Gastrocnemius medialis (tissue), 4 donors: ENCODE measurements at regions not wholly inside any gene's neighbourhood (a gene's known extent, or its start where the extent isn't known, plus 50 kb on each side); places are given as distances from the start of the nearest gene placed in this dataset.

Source experiments
- POLR2A ChIP-seq, 2 donors: fragments of 450-650 bp; IDR thresholded peaks; one replicate each; pipeline ENCODE4 v1.6.1; 2017; ENCODE audit warnings: antibody characterized with exemption in 2 of 2, mild to moderate bottlenecking in 2 of 2, moderate library complexity in 2 of 2
- TF ChIP-seq, protein P1 (sequence below), 5 experiments: fragments of 450-650 bp in 3 of 5; fragments of 200-600 bp in 2 of 5; sonication (generic) in 2 of 5; IDR thresholded peaks in 4 of 5; conservative IDR thresholded peaks in 1 of 5; 1 replicate in 4 of 5; 2 replicates in 1 of 5; pipeline ENCODE4 v1.5.1; 2016 to 2019; ENCODE audit warnings: antibody characterized with exemption in 5 of 5, mild to moderate bottlenecking in 3 of 5, moderate library complexity in 3 of 5

GRCh38 chr10:2081501-2081900 lies 344.2 kb upstream of the ADARB2 start:
- TF ChIP-seq, protein P1, sequence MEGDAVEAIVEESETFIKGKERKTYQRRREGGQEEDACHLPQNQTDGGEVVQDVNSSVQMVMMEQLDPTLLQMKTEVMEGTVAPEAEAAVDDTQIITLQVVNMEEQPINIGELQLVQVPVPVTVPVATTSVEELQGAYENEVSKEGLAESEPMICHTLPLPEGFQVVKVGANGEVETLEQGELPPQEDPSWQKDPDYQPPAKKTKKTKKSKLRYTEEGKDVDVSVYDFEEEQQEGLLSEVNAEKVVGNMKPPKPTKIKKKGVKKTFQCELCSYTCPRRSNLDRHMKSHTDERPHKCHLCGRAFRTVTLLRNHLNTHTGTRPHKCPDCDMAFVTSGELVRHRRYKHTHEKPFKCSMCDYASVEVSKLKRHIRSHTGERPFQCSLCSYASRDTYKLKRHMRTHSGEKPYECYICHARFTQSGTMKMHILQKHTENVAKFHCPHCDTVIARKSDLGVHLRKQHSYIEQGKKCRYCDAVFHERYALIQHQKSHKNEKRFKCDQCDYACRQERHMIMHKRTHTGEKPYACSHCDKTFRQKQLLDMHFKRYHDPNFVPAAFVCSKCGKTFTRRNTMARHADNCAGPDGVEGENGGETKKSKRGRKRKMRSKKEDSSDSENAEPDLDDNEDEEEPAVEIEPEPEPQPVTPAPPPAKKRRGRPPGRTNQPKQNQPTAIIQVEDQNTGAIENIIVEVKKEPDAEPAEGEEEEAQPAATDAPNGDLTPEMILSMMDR (IDR thresholded peaks at IDR 0.05 in 4 of 5, conservative IDR thresholded peaks at IDR 0.05 in 1 of 5) = no peak
- no peak for TF ChIP-seq POLR2A (IDR thresholded peaks at IDR 0.05)
